HG02943 (cell line): ENCODE measurements at regions not wholly inside any gene's neighbourhood (a gene's known extent, or its start where the extent isn't known, plus 50 kb on each side); places are given as distances from the start of the nearest gene placed in this dataset.

Experiments used
- ATAC-seq: cut with Tn5 transposase; IDR thresholded peaks from one replicate; pipeline ENCODE4 v1.9.1; 2021; ENCODE audit warnings: mild to moderate bottlenecking, low read depth, moderate library complexity; ENCODE audit not compliant: unreplicated experiment

DNA sequence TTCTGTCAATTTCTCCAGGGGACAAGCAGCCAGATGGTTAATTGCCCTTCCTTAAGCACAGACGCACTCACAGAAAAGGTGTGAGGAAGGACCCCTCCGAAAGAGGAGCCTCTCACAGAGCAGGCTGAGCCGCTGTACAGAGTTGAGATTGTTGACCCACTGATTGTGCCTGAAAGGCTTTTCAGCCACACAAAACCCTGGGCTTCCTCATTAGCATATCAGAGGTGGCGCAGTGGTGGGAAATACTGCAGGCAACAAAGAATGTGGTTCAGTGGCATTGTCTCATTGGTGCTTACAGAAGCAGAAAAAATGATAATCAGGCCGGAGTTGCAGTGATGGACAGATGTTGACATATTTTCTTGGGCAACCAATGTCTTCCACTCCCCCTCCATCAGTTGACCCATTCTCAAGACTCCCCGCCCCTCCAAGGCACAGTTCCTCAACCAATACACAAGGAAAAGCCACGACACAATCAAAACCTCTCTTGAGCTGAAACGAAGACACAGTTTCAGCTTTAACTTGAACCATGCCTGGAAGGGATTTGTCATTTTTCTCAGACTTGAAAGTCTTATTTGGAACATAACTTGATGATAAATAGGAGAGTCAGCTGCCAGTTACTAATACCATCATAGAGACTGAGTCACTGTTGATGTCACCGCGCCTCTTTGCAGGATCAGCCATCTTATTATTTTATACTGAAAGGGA, 53.1 kb downstream of the ATXN3L start:
- no peak for ATAC-seq

GRCh38 chrX:13265549-13266132, 54.2 kb downstream of the ATXN3L start:
- ATAC-seq, result no peak

GRCh38 chrX:13265111-13265510, 54.7 kb downstream of the ATXN3L start:
- no peak for ATAC-seq

- ATAC-seq, result no peak
Measured at GRCh38 chrX:13263560-13264251, 56.1 kb downstream of the ATXN3L start.

- no peak for ATAC-seq
Measured at GRCh38 chrX:13261348-13261747, 58.5 kb downstream of the ATXN3L start.

- no peak for ATAC-seq
Measured at GRCh38 chrX:13260598-13260997, 59.3 kb downstream of the ATXN3L start.

DNA sequence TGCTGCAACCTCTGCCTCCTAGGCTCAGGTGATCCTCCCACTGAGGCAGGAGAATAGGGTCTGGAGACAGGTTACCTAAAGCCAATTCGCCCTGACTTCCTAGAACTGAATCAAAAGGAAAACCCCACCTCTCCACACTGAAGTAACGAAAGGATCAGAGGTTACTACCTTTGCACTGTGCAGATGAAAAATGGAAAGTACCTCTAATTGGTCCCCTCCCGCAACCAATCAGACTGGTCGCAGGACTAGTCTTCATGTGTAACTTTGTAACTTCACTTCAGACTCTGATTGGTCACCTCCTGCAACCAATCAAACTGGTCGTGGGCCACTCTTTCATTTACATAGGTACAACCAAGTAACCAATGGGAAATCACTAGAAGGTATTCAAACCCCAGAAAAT, 61.1 kb downstream of the ATXN3L start:
- no peak for ATAC-seq

DNA sequence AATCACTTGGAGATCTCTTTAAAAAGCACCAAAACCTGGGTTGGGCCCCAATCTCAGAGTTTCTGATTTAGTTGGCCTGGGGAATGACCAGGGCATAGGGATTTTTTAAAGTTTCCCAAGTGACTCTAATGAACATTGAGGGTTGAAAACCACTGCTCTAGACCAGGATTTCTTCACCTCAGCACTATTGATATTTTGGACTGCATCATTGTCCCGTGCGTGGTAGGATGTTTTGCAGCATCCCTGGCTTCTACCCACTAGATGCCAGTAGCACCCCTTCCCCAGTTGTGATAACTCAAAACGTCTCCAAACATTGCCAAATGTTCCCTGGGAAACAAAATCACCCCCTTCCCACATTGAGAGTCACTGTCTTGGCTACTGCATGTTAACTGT, 61.8 kb downstream of the ATXN3L start:
- no peak for ATAC-seq

DNA sequence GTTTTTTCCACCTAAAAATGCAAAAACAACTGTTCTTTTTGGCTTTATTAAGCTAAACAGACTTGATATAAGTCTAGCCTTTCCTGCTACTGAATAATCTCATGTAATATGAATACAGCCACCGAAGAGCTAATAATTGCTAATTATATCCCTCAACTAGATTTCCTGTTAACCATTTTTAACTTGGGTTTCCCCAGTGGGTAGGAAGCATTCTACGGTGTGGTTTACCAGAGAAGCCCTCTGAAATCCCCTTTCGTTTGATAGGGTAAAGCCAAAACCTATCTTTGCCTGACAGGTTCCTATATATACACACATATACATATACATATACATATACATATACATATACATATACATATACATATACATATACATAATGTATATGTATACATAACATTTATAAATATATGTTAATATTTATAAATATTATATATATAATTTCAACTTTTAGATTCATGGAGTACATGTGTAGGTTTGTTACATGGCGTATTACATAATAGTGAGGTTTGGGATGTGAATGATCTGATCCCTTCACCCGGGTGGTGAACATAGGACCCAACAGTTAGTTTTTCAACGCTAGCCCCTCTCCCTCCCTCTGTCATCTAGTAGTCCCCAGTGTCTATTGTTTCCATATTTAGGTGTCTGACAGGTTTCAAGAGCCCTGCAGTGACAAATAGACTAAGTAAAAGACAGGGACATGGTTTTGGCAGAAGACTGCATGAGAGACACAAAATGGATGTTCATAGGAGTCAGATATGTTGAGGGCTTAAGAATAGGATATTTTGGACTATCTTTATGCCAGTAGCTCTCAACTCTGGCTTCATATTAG, 62.4 kb downstream of the ATXN3L start:
- peak; percentile 50 for ATAC-seq

GRCh38 chrX:13256603-13257002, 63.2 kb downstream of the ATXN3L start:
- no peak for ATAC-seq

GRCh38 chrX:13254870-13255269, 65.0 kb downstream of the ATXN3L start:
- ATAC-seq, result no peak

DNA sequence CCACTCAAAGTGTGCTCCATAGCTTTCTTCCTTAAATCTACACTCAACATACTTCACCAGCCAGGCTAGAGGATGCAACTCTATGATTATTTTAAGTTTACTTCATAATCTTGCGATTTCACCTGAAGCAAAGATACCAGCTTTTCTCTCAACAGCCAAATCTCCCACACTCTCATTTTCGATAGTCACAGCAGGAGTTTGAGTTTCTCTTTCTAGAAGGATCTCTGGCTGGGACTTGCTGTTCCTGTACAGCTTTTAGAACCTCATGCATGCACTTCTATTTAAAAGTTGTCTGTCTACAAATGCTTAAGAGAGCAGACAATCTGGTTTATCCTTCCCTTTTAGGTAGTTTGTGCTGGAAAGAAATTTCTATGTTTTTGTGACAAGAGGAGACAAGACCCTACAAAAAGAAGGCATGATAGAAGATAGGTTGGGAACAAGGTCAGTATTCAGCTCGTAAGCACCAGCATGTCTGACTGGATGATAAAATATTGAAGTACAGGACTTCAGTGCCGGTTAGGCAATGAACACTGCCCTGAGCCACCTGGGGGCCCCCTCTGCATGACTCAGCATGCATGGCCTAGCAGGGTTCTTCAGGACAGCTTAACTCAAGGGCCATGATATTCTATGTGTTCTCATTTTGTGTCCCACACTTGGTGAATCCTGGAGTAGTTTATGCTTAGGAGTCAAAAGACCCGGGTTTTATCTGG, 65.6 kb downstream of the ATXN3L start:
- no peak for ATAC-seq

- ATAC-seq, result no peak
Measured at GRCh38 chrX:13253223-13253622, 66.6 kb downstream of the ATXN3L start.

DNA sequence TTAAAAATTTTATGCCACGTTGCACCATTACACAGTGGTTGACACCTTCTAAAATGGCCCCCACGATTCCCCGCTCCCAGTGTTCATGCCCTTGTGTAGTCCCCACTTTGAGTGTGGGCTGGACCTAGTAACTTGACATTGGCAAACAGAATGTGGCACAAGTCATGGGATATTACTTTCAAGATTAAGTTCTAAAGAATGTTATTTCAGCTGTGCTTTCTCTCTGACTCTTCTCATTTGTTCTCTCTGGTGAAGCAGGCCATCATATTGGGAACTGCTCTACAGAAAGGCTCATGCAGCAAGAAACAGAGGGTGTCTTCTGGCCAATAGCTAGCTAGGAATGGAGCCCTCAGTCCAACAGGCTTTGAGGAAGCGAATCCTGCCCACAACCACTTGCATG, 67.1 kb downstream of the ATXN3L start:
- ATAC-seq, result no peak

- no peak for ATAC-seq
Measured at GRCh38 chrX:13250826-13251580, 68.8 kb downstream of the ATXN3L start.

- no peak for ATAC-seq
Measured at GRCh38 chrX:13248867-13249486, 70.9 kb downstream of the ATXN3L start.

GRCh38 chrX:13239272-13239671, 80.6 kb downstream of the ATXN3L start:
- no peak for ATAC-seq

DNA sequence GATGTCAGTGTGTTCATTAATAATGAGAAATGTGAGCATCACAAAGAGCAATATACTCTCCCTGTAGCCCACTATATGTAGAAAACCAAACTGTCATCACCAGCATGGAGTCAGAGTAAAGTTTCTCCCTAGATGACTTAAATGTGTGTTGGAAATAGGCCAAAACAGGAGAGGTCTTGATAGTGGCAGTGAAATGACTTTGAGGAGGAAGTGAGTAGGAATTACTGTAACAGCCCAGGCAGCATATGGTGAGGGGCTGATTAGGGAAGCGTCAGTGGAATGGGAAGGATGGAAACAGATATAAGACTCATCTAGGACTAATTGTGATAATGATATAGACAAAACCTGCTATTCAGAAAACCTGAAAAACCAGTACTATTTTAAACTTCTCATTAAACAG, 83.9 kb downstream of the ATXN3L start:
- ATAC-seq, result no peak

DNA sequence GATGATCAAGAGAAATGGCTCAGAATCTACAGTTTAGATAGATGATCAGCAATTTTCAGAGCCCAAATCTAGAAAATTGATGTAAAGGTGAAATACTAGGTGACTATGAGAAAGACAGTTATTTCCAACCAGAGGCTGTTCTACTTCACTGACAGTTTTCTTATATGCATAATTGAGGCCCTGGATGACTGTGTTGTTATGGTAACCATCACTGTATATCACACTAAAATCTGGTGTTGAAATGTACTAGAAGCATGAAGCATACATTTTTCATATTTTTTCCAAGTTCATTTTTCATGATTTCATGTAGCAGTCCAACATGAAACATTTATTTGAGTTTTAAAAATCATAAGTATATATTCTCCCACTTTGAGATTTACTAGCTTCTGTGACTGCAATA, 87.4 kb downstream of the ATXN3L start:
- ATAC-seq, result no peak
